ENCODE measurements at regions not wholly inside any gene's neighbourhood (a gene's known extent, or its start where the extent isn't known, plus 50 kb on each side); places are given as distances from the start of the nearest gene placed in this dataset.

DNA sequence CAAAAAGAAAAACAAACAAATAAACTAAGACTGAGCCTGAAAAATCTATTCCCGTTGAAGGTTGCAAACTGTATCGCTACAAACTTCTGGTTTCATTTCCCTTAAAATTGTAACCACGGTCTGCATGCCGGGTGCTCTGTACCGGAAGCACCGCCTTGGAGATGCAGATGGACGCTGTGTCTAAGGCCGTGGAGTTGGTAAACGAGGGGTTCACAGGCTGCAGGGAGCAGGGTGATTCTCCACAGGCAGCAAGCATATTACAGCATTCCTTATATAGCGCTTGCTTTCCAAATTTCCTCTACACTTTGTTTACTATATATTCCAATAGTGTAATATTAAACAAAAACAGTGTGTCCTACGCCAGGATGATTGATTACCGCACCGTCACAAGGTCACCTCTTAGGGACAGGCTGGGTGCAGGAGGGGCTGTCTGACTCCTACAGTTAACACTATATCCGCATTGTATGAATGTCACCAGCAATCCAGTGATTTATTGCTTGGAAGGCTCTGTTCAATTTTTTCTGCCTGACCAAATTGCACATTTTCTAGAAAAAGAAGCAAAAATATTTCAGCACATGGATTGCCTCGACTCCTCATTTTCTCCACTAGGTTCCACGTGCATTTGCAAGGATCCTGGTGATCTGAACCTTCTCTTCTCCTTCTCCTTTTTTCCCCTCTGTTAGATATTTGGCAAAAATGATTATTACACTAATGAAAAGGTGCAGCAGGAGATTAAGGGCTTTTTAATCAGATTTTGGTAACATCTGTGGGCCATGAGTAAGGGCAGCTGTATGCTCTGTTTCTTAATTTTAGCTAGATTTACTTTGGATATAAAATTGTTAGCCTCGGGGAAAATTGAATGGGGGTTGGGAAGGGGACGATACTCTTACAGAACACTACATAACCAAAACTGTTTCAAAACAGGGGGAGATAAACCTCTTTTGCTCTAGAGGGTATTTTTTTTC lies 325.8 kb upstream of the MGMT start:
- no peak for DNase-seq

DNA sequence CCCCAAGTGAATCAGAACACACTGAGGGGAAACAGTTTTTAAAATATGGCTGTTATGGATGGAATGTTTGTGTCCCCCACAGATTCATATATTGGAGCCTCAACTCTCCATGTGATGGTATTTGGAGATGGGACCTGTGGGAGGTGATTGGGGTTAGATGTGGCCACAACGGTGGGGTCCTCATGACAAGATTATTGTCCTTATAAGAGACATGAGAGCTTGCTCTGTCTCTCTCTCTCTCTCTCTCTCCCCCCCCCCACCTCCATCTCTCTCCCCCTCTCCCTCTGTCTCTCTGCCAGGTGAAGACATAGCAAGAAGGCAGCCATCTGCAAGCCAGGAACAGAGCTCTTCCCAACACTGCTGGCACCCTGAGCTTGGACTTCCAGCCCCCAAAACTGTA lies 315.8 kb upstream of the MGMT start:
- no peak for DNase-seq

DNA sequence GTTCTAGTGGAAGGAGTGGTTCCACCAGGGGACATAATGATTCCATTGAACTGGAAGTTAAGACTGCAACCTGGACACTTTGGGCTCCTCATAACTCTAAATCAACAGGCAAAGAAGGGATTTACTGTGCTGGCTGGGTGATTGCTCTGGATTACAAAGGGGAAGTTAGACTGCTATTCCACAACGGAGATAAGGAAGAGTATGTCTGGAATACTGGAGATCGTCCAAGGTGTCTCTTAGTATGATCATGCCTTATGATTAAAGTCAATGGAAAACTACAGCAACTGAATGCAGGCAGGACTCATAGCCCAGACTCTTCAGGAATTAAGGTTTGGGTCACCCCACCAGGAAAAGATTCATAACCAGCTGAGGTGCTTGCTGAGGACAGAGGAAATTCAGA lies 310.6 kb upstream of the MGMT start:
- DNase-seq, result no peak

DNA sequence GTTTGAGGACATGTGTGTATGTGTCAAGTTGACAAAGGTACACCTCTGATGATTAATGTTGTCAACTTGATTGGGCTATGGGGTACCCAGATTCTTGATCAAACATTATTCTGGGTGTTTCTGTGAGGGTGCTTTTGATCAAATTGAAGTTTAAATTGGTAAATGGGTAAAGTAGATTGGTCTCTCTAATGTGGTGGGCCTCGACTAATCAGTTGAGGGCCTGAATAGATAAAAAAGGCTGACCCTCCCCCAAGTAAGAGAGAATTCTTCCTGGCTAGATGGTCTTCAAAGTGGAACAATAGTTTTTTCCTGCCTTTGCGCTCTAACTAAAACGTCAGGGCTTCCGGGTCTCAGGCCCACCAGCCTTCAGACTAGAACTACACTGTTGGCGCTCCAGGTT lies 309.9 kb upstream of the MGMT start:
- DNase-seq, result no peak

DNA sequence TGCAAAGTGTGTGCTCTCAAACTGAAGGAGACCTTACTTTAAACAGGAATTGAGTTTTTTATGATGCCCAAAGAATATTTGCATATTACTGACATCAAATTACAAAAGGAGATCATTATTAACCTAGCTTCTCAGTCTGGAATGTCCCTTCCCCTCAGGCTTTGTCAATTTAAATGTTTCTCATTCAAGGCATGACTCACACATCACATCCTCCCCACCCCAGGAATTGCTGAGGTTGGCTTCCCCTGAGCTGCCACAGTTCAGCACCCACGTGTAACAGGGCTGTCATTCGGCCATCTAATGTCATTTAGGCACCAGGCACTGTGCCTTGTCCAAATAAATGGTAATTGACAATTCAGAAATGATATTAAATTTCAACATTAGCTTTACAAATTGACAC lies 305.9 kb upstream of the MGMT start:
- no peak for DNase-seq

DNA sequence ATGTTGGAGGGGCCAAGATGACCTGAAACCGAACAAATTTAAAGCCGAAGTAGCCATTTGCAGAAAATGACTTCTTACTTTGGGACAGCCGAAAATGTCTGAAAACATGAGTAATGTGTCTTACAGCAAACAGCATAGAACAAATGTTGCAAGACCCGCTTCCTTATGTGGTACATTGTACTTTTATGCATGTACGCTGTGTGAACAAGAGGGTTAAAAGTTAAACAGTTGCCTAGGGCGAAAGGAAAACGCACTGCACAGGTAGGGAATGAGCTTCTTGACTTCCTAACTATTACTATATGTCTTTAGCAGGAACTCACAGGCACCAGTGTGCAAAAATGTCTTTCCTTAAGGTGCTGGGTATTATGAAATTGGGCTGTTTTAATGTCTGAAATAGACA lies 303.5 kb upstream of the MGMT start:
- no peak for DNase-seq

DNA sequence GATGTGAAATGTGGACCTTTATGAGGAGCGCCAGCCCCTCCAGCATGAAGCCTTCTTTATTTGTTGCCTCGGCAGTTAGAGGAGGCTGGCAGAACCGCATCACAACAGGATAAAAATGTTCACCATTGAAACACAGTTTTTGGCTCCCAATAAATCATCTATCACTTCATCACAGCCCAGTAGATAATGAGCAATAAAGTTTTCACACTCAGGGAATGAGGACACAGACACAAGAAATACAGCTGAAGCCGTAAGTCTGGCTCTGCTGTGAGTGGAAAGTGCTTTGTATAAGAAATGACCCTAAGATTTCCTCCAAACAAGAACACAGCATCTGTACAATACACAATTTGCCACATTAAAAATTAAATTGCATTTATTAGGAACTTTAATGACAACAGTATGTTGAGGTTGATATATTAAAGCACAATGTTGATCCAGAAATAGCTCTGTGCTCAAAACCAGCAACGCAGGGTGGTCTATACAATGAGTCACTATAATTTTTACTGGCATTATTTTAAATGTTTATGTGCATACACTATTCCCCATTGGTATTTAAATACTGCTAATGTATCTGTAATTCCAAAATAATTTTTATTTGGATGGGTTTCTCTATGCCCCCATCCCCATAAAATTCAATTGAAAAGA lies 301.8 kb upstream of the MGMT start:
- no peak for DNase-seq

DNA sequence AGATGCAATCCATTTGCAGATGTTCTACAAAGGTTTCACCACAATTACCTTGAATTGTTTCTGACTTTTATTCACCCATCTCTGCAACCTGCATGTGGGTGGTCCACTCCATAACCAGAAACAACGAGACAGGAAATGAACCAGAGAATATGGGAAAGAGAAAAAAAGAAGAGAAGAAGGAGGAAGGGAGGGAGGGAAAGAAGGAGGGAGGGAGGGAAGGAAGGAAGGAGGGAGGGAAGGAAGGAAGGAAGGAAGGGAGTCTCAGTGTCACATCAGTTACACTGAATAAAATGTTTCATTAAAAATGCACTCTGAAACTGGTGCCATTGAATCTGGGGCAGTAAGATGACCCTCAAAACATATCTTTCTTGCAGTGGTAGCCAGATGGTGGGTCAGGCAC lies 301.3 kb upstream of the MGMT start:
- no peak for DNase-seq

DNA sequence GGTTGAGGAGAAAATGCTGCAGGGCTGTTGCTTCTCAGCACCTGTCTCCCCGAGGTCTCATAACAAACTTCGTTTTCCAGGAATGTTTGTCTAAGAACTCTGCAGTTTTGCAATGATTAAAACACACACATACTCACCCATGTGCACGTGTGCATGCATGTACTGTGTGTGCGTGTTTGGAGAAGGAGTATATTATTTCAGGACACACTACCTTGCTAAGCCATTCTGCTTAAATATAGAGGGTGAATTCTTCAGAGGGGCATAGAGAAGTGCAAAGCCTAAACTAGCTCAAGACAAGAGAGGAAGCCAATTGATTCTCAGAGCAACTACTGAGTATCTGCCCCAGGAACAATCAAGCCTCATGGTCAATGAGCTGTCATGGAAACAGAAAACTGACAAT lies 298.4 kb upstream of the MGMT start:
- DNase-seq, result no peak

DNA sequence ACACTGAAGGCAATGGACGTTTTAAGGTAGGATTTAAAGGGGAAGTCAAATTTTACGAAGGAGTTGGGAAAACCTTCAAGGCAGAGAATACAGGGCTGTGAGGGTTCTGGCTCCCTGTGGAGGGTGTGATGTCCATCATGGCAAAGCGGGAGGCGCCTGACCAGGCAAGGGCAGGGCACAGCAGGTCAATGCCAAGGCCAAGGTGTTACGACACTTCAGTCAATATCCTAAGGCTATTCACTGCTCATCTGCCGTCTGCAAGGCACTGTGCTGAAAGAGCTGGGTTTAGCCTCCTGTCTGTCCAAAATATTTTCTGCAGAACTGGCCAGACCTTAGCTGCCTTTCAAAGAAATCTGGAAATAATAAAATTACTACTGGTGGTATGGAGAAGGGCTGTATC lies 297.9 kb upstream of the MGMT start:
- DNase-seq, result no peak

DNA sequence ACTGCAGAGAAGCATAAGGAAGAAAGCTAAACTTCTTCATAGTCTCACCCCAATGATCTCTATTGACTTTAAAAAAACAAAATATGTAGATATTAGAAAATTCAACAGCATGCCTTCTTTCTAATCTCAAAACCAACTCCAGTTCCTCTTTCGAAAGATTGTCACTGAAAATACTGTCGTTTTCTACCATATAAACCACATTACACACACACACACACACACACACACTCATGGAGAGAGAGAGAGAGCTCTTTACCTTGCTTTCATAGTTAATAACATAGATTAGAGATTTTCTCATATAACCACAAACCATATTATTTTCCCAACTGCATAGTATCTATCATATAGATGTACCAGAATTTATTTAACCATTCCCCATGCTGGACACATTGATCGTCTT lies 296.2 kb upstream of the MGMT start:
- DNase-seq, result no peak

DNA sequence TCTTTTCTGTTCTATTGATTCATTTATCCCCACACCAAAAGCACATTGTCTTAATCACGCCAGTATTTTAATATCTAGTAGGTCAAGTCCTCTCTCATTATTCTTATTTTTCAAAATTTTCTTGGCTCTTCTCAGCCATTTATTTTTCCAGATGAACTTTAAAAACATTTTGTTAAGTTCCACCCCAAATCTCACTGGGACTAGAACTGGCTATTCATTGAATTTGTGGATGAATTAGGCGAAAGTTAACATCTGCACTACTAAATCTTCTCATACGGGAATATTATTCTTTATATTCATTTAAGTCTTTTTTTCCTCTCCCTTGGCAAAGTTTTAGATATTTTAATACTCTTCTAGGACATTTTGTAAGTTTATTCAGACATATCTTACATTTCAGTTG lies 295.2 kb upstream of the MGMT start:
- no peak for DNase-seq

DNA sequence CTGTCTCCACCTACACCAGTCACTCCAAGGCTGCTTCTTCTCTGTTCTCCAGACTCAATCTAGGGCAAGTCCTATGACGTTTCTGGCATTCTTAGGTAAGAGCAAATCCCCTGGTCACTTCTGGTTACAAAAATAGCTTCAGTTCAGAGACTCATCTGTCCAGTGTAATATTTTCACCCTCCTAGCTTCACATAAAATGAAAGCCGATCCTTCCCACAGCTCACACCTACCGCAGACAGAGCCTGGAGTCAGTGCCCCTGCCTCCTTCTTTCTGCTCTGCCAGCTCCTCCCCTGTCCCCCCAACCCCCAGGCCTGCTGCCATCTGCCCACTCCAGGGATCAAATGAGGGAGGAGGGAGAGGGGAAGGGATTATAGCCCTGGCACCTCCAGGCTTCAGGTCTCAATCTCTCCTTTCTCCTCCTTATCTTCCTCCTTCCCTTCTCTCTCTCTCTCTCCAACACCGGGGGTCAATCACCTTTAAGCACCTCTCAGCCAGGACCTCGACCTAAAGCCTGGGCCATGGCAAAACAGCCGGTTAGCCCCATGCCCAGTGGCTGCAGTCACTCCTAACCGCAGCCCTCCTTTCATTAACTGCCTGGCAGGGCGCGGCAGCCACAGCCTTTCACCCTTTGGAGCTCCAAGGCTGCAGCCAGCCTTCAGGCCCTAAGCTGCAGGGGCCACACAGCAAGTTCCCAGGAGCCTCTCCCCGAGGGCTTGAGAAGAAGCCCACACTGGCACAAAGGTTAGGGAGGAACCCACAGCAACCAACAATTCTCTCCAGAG lies 292.6 kb upstream of the MGMT start:
- DNase-seq, result no peak

DNA sequence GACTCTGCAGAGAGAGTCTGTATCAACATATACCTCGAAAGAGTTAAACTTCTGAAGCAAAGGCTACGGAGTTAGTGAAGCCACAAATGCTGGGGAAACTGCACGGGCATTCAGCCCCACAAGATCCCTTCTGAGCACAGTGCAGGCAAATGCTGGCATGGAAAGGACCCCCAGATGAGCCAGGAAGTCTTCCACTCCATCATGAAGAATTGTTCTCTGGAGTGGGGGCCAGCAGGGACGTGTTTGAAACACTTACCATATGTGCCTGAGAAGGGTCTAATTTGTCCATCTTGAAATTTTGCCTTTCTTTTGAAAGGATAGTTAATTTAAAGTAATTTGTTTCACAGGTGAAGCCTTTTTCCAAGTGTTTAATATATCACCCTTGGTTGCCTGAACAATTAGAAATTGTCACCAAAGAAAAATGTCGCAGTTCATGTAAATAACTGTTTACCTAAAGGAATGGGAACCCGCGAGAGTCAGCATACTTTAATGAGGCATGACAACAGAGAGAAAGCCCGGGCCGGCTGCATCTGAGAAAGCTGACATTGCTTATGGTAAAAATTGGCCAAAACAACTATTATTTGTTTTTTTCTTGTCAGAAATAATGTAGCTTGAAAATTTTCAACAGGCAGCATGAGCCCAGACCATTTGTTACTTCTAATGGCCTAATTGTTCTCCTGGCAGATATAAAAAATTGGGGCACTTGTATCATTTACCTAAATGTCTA lies 287.6 kb upstream of the MGMT start:
- DNase-seq, result no peak

DNA sequence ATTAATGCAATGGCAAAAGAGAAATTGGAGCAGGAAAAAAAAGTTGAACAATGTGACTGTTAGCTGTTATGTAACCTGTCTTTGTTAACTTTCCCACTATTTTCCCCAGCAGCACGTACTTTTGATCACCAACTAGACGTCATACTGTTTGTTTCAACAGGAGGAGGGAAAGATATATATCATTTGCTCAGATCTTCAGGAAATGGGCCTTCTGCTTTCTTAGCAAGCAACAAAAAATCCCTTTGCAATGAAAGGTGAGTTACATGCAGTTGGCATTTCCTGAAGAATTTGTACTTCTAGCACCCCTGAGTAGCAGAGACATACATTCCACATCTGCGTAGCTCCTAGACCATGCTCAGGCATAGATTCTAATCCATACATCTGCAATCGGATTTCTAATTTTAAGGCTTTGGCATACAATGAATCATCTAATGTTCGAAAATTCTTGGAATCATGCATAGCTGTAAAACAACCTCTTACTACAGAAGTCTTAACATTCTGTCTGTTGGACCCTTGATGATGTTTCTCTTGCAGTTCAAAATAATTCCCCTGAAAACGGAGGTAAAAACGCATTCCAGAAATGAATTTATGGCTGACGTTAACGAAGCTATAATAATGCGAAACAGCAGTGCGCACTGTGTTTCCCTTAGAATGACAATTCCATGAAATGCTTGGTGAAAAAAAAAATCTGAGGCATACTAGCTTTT lies 286.9 kb upstream of the MGMT start:
- DNase-seq, result no peak

DNA sequence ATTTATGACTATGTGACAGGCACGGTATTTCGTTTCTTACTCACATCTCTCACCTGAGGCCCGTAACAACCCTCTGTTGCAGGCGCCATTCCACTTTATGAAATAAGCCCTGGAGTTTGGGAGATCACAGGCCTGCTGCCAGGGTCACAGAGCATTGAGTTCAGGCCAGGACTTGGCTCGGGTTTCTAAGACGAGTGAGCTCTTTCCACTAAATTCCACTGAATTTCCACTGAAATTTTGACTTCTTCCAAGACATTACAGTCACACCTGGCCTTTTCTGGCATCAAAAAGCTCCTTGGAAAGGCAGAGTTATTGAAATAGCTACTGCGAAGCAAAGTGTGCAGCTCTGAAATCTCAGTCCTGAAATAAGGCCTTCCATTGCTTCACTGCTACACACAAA lies 282.8 kb upstream of the MGMT start:
- no peak for DNase-seq

DNA sequence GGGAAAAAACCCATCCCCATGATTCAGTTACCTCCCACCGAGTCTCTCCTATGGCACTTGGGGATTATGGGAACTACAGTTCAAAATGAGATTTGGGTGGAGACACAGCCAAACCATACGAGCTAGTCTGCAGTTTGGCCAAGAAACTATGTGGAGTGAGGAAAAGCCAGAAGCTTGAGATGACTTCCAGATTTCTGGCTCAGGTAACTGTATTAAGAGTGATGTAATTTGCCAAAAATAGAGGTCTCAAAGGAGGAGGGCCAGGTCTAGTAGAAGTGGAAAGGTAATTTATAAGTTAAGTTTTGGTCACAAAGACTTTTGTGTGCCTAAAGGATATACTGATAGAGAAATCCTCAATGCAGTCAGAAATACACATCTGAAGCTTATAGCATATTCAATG lies 279.7 kb upstream of the MGMT start:
- no peak for DNase-seq

DNA sequence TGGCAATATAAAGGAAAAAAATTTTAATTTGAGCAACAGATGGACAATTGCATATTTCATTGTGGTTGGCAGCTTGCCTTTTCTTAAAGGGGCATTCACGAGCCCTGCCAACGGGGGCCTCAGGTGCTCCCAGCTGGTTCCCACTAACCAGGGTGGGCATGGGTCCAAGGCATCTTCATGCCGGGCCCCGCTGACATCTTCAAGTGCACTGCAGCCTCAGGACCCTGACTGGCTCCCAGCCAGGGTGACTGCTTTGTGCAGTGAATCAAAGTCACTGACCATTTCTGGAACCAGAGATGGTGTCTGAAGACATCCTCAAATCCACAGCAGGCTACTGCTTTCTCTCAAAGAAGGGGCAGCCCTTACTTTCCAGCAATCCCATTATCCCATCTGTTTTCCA lies 275.2 kb upstream of the MGMT start:
- no peak for DNase-seq

DNA sequence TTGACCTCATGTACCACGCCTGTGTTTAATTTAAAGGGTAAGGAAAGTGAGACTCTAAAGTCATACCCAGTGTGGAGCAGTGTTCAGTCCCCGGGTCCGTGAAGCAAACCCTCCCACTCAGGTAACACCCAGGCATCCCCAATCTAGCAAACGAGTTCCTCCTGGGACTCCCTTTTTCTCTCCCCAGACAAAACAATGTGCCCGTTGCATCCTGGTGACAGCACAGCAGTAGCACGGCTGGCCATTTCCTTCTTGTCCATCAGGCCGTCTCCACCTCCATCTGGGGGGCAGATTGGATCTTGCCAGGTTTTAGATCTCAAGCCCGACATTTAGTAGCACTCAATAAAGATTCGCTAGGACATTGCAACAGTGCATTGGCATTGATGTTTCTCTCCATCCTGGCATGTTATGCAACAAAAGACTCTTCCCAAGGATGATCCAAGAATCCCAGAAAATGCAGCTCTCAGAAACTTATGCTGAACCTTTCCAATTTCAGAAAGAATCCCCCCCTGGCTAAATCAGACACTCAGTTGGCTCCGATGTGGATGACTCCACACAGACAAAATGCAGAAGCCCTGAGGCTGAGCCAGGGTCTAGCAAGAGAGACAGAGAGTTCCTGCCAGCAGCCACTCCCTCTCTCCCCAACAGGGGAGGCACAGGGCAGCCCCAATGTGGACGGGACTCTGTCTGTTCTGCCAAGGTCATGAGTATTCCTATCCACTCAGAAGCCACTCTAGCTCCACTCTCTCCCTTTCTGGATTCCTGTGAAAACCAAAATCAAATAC lies 274.5 kb upstream of the MGMT start:
- no peak for DNase-seq

DNA sequence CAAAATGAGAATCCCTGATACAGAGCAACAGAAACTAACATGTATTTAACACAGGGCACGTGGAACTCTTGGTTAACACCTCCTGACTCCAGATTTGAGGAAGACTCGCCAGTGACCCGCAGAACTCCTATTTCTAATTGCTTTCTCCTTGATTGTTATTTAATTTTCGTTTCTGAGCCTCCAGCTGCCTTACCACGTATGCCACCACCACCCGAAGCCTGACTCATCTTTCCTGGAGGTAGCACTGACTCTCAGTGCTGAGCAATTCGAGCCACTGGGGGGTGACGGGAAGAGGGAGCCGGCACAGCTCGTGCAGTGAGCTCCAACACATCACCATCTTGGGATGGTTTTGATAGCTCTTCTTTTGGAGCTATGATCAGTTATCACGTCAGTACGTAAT lies 273.9 kb upstream of the MGMT start:
- no peak for DNase-seq

DNA sequence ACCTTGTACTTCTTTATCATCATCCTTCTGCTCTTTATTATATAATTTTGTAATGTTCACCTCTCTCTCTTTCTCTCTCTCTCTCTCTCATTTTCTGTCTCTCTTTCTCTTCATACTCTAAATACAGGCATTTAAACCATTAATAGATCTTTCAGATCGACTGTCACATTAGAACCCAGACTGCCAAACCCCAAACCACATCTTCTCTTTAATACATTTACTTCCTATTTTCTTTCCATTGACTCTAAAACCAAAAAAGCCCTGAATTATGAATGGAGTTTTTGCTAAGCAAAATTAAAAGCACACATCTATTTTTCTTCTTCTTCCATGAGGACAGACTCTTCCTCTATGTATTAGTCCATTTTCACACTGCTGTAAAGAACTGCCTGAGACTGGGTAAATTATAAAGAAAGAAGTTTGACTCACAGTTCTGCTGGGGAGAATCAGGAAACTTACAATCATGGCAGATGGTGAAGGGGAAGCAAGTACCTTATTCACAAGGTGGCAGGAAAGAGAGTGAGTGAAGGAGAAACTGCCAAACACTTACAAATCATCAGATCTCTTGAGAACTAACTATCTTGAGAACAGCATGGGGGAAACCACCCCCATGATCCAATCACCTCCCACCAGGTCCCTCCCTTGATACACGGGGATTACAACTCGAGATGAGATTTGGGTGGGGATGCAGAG lies 272.7 kb upstream of the MGMT start:
- no peak for DNase-seq

Data from CD4-positive, alpha-beta T cell treated with Interleukin-4 for 1 hour (primary cell).